PC-9 (cell line): ENCODE measurements at regions not wholly inside any gene's neighbourhood (a gene's known extent, or its start where the extent isn't known, plus 50 kb on each side); places are given as distances from the start of the nearest gene placed in this dataset.

Experiments
- BruUV-seq: library from RNA; stranded (reverse); fragments of 400-500 nt; replicated peaks from 2 replicates; lab custom pipeline; 2021; lab: Mats Ljungman, UMichigan
- CTCF ChIA-PET: fragments of 300-600 bp; sonication (Branson Sonifier 250); formaldehyde crosslinking; loops from one replicate; lab custom pipeline; 2022; ENCODE audit warnings: antibody characterized with exemption; lab: Charles Lee
- POLR2A ChIA-PET: fragments of 300-600 bp; sonication (Branson Sonifier 250); formaldehyde crosslinking; loops from one replicate; lab custom pipeline; 2022; ENCODE audit warnings: antibody characterized with exemption; ENCODE audit not compliant: unreplicated experiment; lab: Charles Lee
- DNase-seq, 2 experiments: peaks; one replicate each; pipeline versions ENCODE4 v3.0.0 to v3.0.0-alpha.2; 2015 to 2022; ENCODE audit warnings: mixed read lengths in 1 of 2
- H2AFZ ChIP-seq: fragments of 200-600 bp; sonication (generic); 2 replicates; pipeline ENCODE4 v1.8.1; 2017; ENCODE audit warnings: antibody characterized with exemption
- H3F3A ChIP-seq: fragments of 200-600 bp; sonication (generic); 2 replicates; pipeline ENCODE4 v1.8.1; 2017; ENCODE audit warnings: antibody characterized with exemption, mild to moderate bottlenecking, low read depth; ENCODE audit not compliant: insufficient read depth
- H3K27ac ChIP-seq: fragments of 200-600 bp; sonication (generic); 2 replicates; pipeline ENCODE4 v1.6.1; 2016; ENCODE audit warnings: mixed run types
- H3K27me3 ChIP-seq: fragments of 200-600 bp; sonication (generic); 2 replicates; pipeline ENCODE4 v1.6.1; 2016; ENCODE audit warnings: low read depth, mixed run types; ENCODE audit not compliant: insufficient read depth
- H3K36me3 ChIP-seq: fragments of 200-600 bp; sonication (generic); 2 replicates; pipeline ENCODE4 v1.6.1; 2016; ENCODE audit warnings: low read depth, mixed run types
- H3K4me1 ChIP-seq: fragments of 200-600 bp; sonication (generic); replicated peaks from 2 replicates; pipeline ENCODE4 v1.6.1; 2016; ENCODE audit warnings: mixed run types; ENCODE audit not compliant: insufficient read depth
- H3K4me2 ChIP-seq: fragments of 200-600 bp; sonication (generic); 2 replicates; pipeline ENCODE4 v1.6.1; 2017; ENCODE audit warnings: mixed run types
- H3K4me3 ChIP-seq: fragments of 200-600 bp; sonication (generic); 2 replicates; pipeline ENCODE4 v1.6.1; 2016; ENCODE audit warnings: mixed run types
- H3K79me2 ChIP-seq: fragments of 200-600 bp; sonication (generic); 2 replicates; pipeline ENCODE4 v1.6.1; 2017; ENCODE audit warnings: low read depth, mixed run types
- H3K9me2 ChIP-seq: fragments of 200-600 bp; sonication (generic); 2 replicates; pipeline ENCODE4 v1.8.1; 2017; ENCODE audit warnings: mild to moderate bottlenecking; ENCODE audit not compliant: insufficient read depth
- H3K9me3 ChIP-seq: fragments of 200-600 bp; sonication (generic); 2 replicates; pipeline ENCODE4 v1.8.1; 2016; ENCODE audit warnings: low read depth; ENCODE audit not compliant: insufficient read depth
- H4K20me1 ChIP-seq: fragments of 200-600 bp; sonication (generic); 2 replicates; pipeline ENCODE4 v1.8.1; 2017; ENCODE audit not compliant: insufficient read depth
- CTCF ChIP-seq: fragments of 200-600 bp; sonication (generic); conservative IDR thresholded peaks from 2 replicates; pipeline ENCODE4 v1.6.1; 2017; ENCODE audit warnings: mixed run types, antibody characterized with exemption, mild to moderate bottlenecking, moderate library complexity
- EZH2 ChIP-seq: fragments of 200-600 bp; sonication (generic); IDR thresholded peaks from 2 replicates; pipeline ENCODE4 v1.8.0; 2017; ENCODE audit warnings: antibody characterized with exemption, low read depth
- intact Hi-C: fragments of 100-400 bp; cut with micrococcal nuclease; formaldehyde crosslinking; loops from one replicate; pipeline ENCODE4 v1.10.0; 2022; ENCODE audit not compliant: unreplicated experiment

- H3F3A ChIP-seq = no peaks in the 10 kb centered on the region
- H3K27ac ChIP-seq = no peak overlapping the region
- H3K9me2 ChIP-seq = no peaks in the 10 kb centered on the region
- H3K4me2 ChIP-seq = no peak overlapping the region
- H3K79me2 ChIP-seq = no peaks in the 10 kb centered on the region
- H4K20me1 ChIP-seq = no peaks in the 10 kb centered on the region
- H3K4me1 ChIP-seq = no peaks in the 10 kb centered on the region
- no peaks in the 10 kb centered on the region for H3K9me3 ChIP-seq
- no peaks in the 10 kb centered on the region for H3K36me3 ChIP-seq
- no peaks in the 10 kb centered on the region for H3K27me3 ChIP-seq
- ChIA-PET CTCF (no interaction called here), POLR2A (no interaction called here)
- no peak overlapping the region for H2AFZ ChIP-seq
- TF ChIP-seq CTCF (no peak), EZH2 (no peak)
- no peak overlapping the region for H3K4me3 ChIP-seq
- no peak for DNase-seq
- intact Hi-C loops = no loop called here
- no TSS peak for BruUV-seq
Measured at GRCh38 chr3:106809041-106809440, 568.2 kb upstream of the CCDC54 start.

- Histone ChIP-seq H3K27ac (no peak overlapping the region), H2AFZ (no peak overlapping the region), H3F3A (no peaks in the 10 kb centered on the region), H3K9me3 (no peaks in the 10 kb centered on the region), H3K79me2 (no peaks in the 10 kb centered on the region), H3K4me2 (no peak overlapping the region), H3K9me2 (no peaks in the 10 kb centered on the region), H4K20me1 (no peaks in the 10 kb centered on the region), H3K4me1 (no peaks in the 10 kb centered on the region), H3K36me3 (no peaks in the 10 kb centered on the region), H3K4me3 (no peak overlapping the region), H3K27me3 (no peaks in the 10 kb centered on the region)
- TF ChIP-seq CTCF = no peak
- no peak for TF ChIP-seq EZH2
- ChIA-PET POLR2A (no interaction called here), CTCF (no interaction called here)
- BruUV-seq = no TSS peak
- DNase-seq = no peak
- intact Hi-C loops = no loop called here
Measured at GRCh38 chr3:106809623-106810299, 567.5 kb upstream of the CCDC54 start.

GRCh38 chr3:106810300-106810875 lies 566.9 kb upstream of the CCDC54 start:
- no peaks in the 10 kb centered on the region for H3F3A ChIP-seq
- no peaks in the 10 kb centered on the region for H3K4me1 ChIP-seq
- intact Hi-C loops = no loop called here
- H4K20me1 ChIP-seq = no peaks in the 10 kb centered on the region
- H3K4me3 ChIP-seq = no peak overlapping the region
- no peak overlapping the region for H3K27ac ChIP-seq
- H3K4me2 ChIP-seq = no peak overlapping the region
- no peaks in the 10 kb centered on the region for H3K27me3 ChIP-seq
- H3K79me2 ChIP-seq = no peaks in the 10 kb centered on the region
- ChIA-PET CTCF (no interaction called here), POLR2A (no interaction called here)
- no peaks in the 10 kb centered on the region for H3K9me2 ChIP-seq
- no peaks in the 10 kb centered on the region for H3K36me3 ChIP-seq
- no peak for DNase-seq
- H2AFZ ChIP-seq = peak overlapping the region; percentile 26; the same call in 1 of the 2 replicates
- BruUV-seq = no TSS peak
- no peaks in the 10 kb centered on the region for H3K9me3 ChIP-seq
- no peak for TF ChIP-seq EZH2
- TF ChIP-seq CTCF = no peak
